ENCODE measurements at regions not wholly inside any gene's neighbourhood (a gene's known extent, or its start where the extent isn't known, plus 50 kb on each side); places are given as distances from the start of the nearest gene placed in this dataset.

- no peak for TF ChIP-seq CTCF (IDR thresholded peaks at IDR 0.05; ENCODE audit: insufficient read depth, low read depth, low read length, missing control alignments)
- no peak overlapping the region for H3K4me3 ChIP-seq (ENCODE audit: low read length)
- no peak for DNase-seq (ENCODE audit: low read depth)
Observed at GRCh38 chr10:1911771-1912170, 174.4 kb upstream of the ADARB2 start.

- TF ChIP-seq CTCF (IDR thresholded peaks at IDR 0.05; ENCODE audit: insufficient read depth, low read depth, low read length, missing control alignments): no peak
Observed at GRCh38 chr10:1903982-1904381, 166.7 kb upstream of the ADARB2 start.

GRCh38 chr10:1896153-1896552, 158.8 kb upstream of the ADARB2 start:
- no peak for DNase-seq (ENCODE audit: low read depth)
- no peak overlapping the region for H3K4me3 ChIP-seq (ENCODE audit: low read length)
- TF ChIP-seq CTCF (IDR thresholded peaks at IDR 0.05; ENCODE audit: insufficient read depth, low read depth, low read length, missing control alignments): no peak

More at GRCh38 chr10:1903982-1904381, 166.7 kb upstream of the ADARB2 start:
- no peak for DNase-seq (ENCODE audit: low read depth)
- H3K4me3 ChIP-seq (ENCODE audit: low read length): no peak overlapping the region

GRCh38 chr10:1895691-1896090, 158.4 kb upstream of the ADARB2 start:
- no peak for TF ChIP-seq CTCF (IDR thresholded peaks at IDR 0.05; ENCODE audit: insufficient read depth, low read depth, low read length, missing control alignments)

GRCh38 chr10:1894912-1895311, 157.6 kb upstream of the ADARB2 start:
- H3K4me3 ChIP-seq (ENCODE audit: low read length): no peak overlapping the region
- TF ChIP-seq CTCF (IDR thresholded peaks at IDR 0.05; ENCODE audit: insufficient read depth, low read depth, low read length, missing control alignments): no peak
- no peak for DNase-seq (ENCODE audit: low read depth)

More at GRCh38 chr10:1895691-1896090, 158.4 kb upstream of the ADARB2 start:
- no peak overlapping the region for H3K4me3 ChIP-seq (ENCODE audit: low read length)
- no peak for DNase-seq (ENCODE audit: low read depth)

GRCh38 chr10:1893941-1894340, 156.6 kb upstream of the ADARB2 start:
- DNase-seq (ENCODE audit: low read depth): no peak
- H3K4me3 ChIP-seq (ENCODE audit: low read length): no peak overlapping the region
- TF ChIP-seq CTCF (IDR thresholded peaks at IDR 0.05; ENCODE audit: insufficient read depth, low read depth, low read length, missing control alignments): no peak

GRCh38 chr10:1886039-1886438, 148.7 kb upstream of the ADARB2 start:
- TF ChIP-seq CTCF (IDR thresholded peaks at IDR 0.05; ENCODE audit: insufficient read depth, low read depth, low read length, missing control alignments): no peak
- H3K4me3 ChIP-seq (ENCODE audit: low read length): no peak overlapping the region
- no peak for DNase-seq (ENCODE audit: low read depth)

All from epithelial cell of esophagus (primary cell).